ENCODE measurements at regions not wholly inside any gene's neighbourhood (a gene's known extent, or its start where the extent isn't known, plus 50 kb on each side); places are given as distances from the start of the nearest gene placed in this dataset.

GRCh38 chr1:106768501-106768900 lies 288.0 kb upstream of the PRMT6 start:
- TF ChIP-seq RAD21 (IDR thresholded peaks at IDR 0.05; ENCODE audit: insufficient read depth, low read depth, low read length) (no peak), CTCF (IDR thresholded peaks at IDR 0.05 in 2 of 3, conservative IDR thresholded peaks at IDR 0.05 in 1 of 3; ENCODE audit: control insufficient read depth in 2 of 3, extremely low read depth in 1 of 3, insufficient read depth in 1 of 3, low read depth in 3 of 3, low read length in 3 of 3) (no peak), JUND (IDR thresholded peaks at IDR 0.05; ENCODE audit: low read depth, low read length) (no peak), RFX5 (IDR thresholded peaks at IDR 0.05; ENCODE audit: low read depth, low read length) (no peak), MYC (IDR thresholded peaks at IDR 0.05; ENCODE audit: insufficient read depth, insufficient read length, insufficient replicate concordance, low read length, severe bottlenecking) (no peak), EP300 (IDR thresholded peaks at IDR 0.05; ENCODE audit: borderline replicate concordance in 1 of 2, control insufficient read depth in 1 of 2, low read depth in 2 of 2, low read length in 2 of 2) (no peak), EZH2 (IDR thresholded peaks at IDR 0.05; ENCODE audit: borderline replicate concordance, control insufficient read depth, low read depth, low read length) (no peak), TAF1 (IDR thresholded peaks at IDR 0.05; ENCODE audit: borderline replicate concordance, low read depth, low read length) (no peak), GATAD2B (conservative IDR thresholded peaks at IDR 0.05; ENCODE audit: low read depth) (no peak), BACH1 (IDR thresholded peaks at IDR 0.05; ENCODE audit: borderline replicate concordance) (no peak), YY1 (IDR thresholded peaks at IDR 0.05; ENCODE audit: low read depth, low read length) (no peak)

Measured in GM12878 (cell line).